RWPE2 (cell line): ENCODE measurements at regions not wholly inside any gene's neighbourhood (a gene's known extent, or its start where the extent isn't known, plus 50 kb on each side); places are given as distances from the start of the nearest gene placed in this dataset.

Experiments
- ATAC-seq: fragments of 200-7000 bp; cut with Tn5 transposase; 3 replicates; pipeline ENCODE4 v1.9.1; 2021; ENCODE audit warnings: low read depth
- DNase-seq: peaks from one replicate; pipeline ENCODE4 v3.0.0-alpha.2; 2020; ENCODE audit warnings: low spot score
- H3K27ac ChIP-seq: fragments of 450-650 bp; 2 replicates; pipeline ENCODE4 v1.5.1; 2017; ENCODE audit warnings: mild to moderate bottlenecking; ENCODE audit not compliant: poor library complexity, severe bottlenecking
- H3K27me3 ChIP-seq: fragments of 250-450 bp; sonication (Bioruptor Pico); 2 replicates; pipeline ENCODE4 v1.5.1; 2021; ENCODE audit warnings: mild to moderate bottlenecking, moderate library complexity; ENCODE audit not compliant: insufficient read depth, poor library complexity, severe bottlenecking
- H3K36me3 ChIP-seq: fragments of 250-450 bp; sonication (Bioruptor Pico); 2 replicates; pipeline ENCODE4 v1.5.1; 2020; ENCODE audit warnings: low read depth, mild to moderate bottlenecking, moderate library complexity
- H3K4me1 ChIP-seq: fragments of 250-450 bp; sonication (Bioruptor Pico); 2 replicates; pipeline ENCODE4 v1.5.1; 2021; ENCODE audit warnings: mild to moderate bottlenecking, moderate library complexity; ENCODE audit not compliant: insufficient read depth, poor library complexity, severe bottlenecking
- H3K4me3 ChIP-seq: fragments of 250-450 bp; sonication (Bioruptor Pico); 2 replicates; pipeline ENCODE4 v1.5.1; 2021; ENCODE audit warnings: mild to moderate bottlenecking, moderate library complexity; ENCODE audit not compliant: severe bottlenecking
- H3K9me3 ChIP-seq: fragments of 250-450 bp; sonication (Bioruptor Pico); 2 replicates; pipeline ENCODE4 v1.5.1; 2021; ENCODE audit warnings: mild to moderate bottlenecking, moderate library complexity; ENCODE audit not compliant: severe bottlenecking
- CTCF ChIP-seq: fragments of 450-650 bp; IDR thresholded peaks from one replicate; pipeline ENCODE4 v1.5.1; 2017; ENCODE audit warnings: mild to moderate bottlenecking, moderate library complexity; ENCODE audit not compliant: poor library complexity, severe bottlenecking

GRCh38 chr20:52405986-52406385 lies 214.4 kb upstream of the ZFP64 start:
- TF ChIP-seq CTCF, result no peak
- Histone ChIP-seq H3K36me3 (no peaks in the 10 kb centered on the region), H3K4me3 (no peak overlapping the region), H3K27me3 (no peaks in the 10 kb centered on the region), H3K9me3 (no peaks in the 10 kb centered on the region), H3K4me1 (no peaks in the 10 kb centered on the region), H3K27ac (no peak overlapping the region)
- DNase-seq (no peak), ATAC-seq (no peak)

- H3K27ac ChIP-seq, result no peak overlapping the region
- no peaks in the 10 kb centered on the region for H3K36me3 ChIP-seq
- H3K27me3 ChIP-seq, result no peaks in the 10 kb centered on the region
- DNase-seq (no peak), ATAC-seq (peak; percentile 40; the same call in 2 of the 3 replicates)
- no peaks in the 10 kb centered on the region for H3K9me3 ChIP-seq
- no peak for TF ChIP-seq CTCF
- H3K4me1 ChIP-seq, result no peaks in the 10 kb centered on the region
- no peak overlapping the region for H3K4me3 ChIP-seq
Observed at GRCh38 chr20:52405417-52405816, 213.8 kb upstream of the ZFP64 start.

- H3K27ac ChIP-seq, result no peak overlapping the region
- DNase-seq (no peak), ATAC-seq (no peak)
- no peaks in the 10 kb centered on the region for H3K27me3 ChIP-seq
- H3K9me3 ChIP-seq, result no peaks in the 10 kb centered on the region
- no peak for TF ChIP-seq CTCF
- no peak overlapping the region for H3K4me3 ChIP-seq
- no peaks in the 10 kb centered on the region for H3K4me1 ChIP-seq
- no peaks in the 10 kb centered on the region for H3K36me3 ChIP-seq
Observed at GRCh38 chr20:52404671-52405070, 213.1 kb upstream of the ZFP64 start.

GRCh38 chr20:52402950-52403349 lies 211.4 kb upstream of the ZFP64 start:
- ATAC-seq (no peak), DNase-seq (no peak)

GRCh38 chr20:52402514-52402913 lies 210.9 kb upstream of the ZFP64 start:
- TF ChIP-seq CTCF, result no peak
- ATAC-seq (no peak), DNase-seq (no peak)
- Histone ChIP-seq H3K27me3 (no peaks in the 10 kb centered on the region), H3K4me1 (no peaks in the 10 kb centered on the region), H3K36me3 (no peaks in the 10 kb centered on the region), H3K27ac (no peak overlapping the region), H3K9me3 (no peaks in the 10 kb centered on the region), H3K4me3 (no peak overlapping the region)

More at GRCh38 chr20:52402950-52403349, 211.4 kb upstream of the ZFP64 start:
- Histone ChIP-seq H3K4me1 (no peaks in the 10 kb centered on the region), H3K27me3 (no peaks in the 10 kb centered on the region), H3K27ac (no peak overlapping the region), H3K4me3 (no peak overlapping the region), H3K36me3 (no peaks in the 10 kb centered on the region), H3K9me3 (no peaks in the 10 kb centered on the region)
- TF ChIP-seq CTCF, result no peak
